ENCODE measurements at regions not wholly inside any gene's neighbourhood (a gene's known extent, or its start where the extent isn't known, plus 50 kb on each side); places are given as distances from the start of the nearest gene placed in this dataset.

DNA sequence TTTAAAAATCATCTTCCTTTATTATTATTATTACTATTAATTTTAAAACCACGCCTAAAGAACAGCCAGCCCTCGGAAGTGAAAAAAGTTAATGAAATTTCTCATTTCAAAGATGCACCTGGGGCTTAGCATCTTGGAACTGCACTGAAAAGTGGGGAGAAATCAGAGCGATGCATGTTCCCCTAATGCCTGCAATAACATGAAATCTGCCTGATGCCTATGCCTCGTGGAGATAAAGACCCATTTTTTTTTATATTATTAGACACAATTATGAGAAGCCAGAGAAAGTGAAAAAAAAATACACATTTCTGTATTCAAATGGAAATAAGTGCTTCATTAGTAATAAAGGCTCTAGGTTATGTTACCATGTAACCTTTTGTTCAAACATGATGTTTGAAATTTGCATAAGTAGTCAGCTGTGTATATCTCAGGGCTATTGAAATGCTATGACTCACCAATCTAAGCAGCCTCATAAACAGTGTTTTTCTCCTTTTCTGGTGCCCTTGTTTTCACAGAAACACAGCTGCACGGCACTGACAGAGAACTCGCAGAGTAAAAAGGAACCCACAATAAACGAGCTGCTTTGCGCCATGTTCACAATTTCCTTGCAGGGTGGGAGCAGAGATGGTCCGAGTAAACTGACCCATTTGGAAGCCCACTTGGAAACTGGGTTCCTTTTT is 175.8 kb upstream of the PRKCQ start:
- no peak overlapping the region for H3K27ac Mint-ChIP-seq
- no peak overlapping the region for H3K4me3 Mint-ChIP-seq
- no peak for ATAC-seq
- POLR2A ChIA-PET = no interaction called here
- DNase-seq = no peak
- peaks cover 0 to under 1% (median 0%) of the 10 kb centered on the region in 3 donors for H3K36me3 Mint-ChIP-seq
- peaks cover 0 to 12% (median 4%) of the 10 kb centered on the region in 9 donors for H3K9me3 Mint-ChIP-seq
- H3K4me1 Mint-ChIP-seq = no peaks in the 10 kb centered on the region
- peaks cover 16 to 39% (median 34%) of the 10 kb centered on the region in 5 donors for H3K27me3 Mint-ChIP-seq

DNA sequence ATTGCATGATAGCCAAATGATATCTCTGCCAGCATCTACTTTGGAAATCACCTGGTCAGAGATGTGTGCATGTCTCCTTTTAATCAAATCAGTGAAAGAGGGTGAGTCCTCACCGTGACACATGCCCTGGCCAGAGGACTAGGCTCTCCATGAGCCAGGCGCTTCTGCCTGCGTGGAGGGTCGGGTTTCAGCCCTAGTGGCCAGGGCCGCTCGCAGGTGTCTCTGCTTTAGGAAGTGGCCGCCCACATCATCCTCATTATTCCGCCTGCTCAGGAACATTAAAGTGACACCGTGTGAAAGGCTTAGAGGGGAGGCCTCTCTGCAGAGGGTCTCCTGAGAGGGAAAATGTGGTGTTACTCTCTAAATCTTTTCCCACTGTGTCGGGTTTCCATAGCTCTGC is 173.6 kb upstream of the PRKCQ start:
- H3K36me3 Mint-ChIP-seq = peaks cover 0 to 6% (median 0%) of the 10 kb centered on the region in 3 donors

GRCh38 chr10:6751363-6751762 is 171.3 kb upstream of the PRKCQ start:
- no peak for ATAC-seq
- peaks cover 11 to 27% (median 19%) of the 10 kb centered on the region in 5 donors for H3K27me3 Mint-ChIP-seq
- DNase-seq = no peak
- POLR2A ChIA-PET = no interaction called here
- no peaks in the 10 kb centered on the region for H3K4me1 Mint-ChIP-seq
- no peak overlapping the region for H3K4me3 Mint-ChIP-seq
- peaks cover 0 to 18% (median 8%) of the 10 kb centered on the region in 9 donors for H3K9me3 Mint-ChIP-seq
- H3K36me3 Mint-ChIP-seq = peaks cover 0 to 6% (median 0%) of the 10 kb centered on the region in 3 donors
- peak overlapping the region in 1 of 10 donors; percentile 4 for H3K27ac Mint-ChIP-seq

More for the DNA sequence above, 173.6 kb upstream of the PRKCQ start:
- Mint-ChIP-seq H3K27ac (no peak overlapping the region), H3K4me1 (no peaks in the 10 kb centered on the region), H3K27me3 (peaks cover 13 to 39% (median 32%) of the 10 kb centered on the region in 5 donors), H3K4me3 (no peak overlapping the region), H3K9me3 (peaks cover 0 to 12% (median 8%) of the 10 kb centered on the region in 9 donors)
- ATAC-seq (no peak), DNase-seq (no peak)
- POLR2A ChIA-PET = no interaction called here

DNA sequence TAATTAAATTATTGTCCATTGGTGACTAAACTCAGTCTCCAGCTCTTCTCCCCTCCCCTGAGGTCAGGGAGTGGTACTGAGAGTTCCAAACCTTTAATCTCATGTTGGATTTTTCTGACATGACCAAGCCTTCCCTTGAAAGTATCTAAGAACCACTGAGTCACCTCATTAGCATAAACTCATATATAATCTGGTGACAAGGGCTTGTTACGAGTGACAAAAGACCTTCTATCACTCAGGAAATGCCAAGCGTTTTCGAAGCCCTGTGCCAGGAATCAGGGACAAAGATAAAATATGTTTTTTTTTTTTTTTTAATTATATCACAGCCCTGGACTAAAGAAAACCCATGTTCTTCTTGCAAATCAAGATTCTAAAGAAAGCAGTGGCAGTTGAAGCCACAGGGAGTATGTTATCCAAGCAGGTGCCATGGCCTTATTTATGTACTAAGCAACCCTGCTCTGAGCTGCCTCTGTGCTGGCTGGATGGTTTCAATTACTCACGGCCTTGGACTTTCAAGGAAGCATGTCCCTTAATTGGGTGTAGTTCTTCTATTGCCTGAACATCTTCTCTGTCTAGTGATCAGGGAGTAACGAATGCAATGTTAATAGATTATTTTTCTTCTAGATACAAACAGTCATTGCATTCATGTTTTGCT is 169.0 kb upstream of the PRKCQ start:
- Mint-ChIP-seq H3K27ac (no peak overlapping the region), H3K27me3 (peaks cover 11 to 28% (median 15%) of the 10 kb centered on the region in 5 donors), H3K4me3 (no peak overlapping the region), H3K9me3 (peaks cover 0 to 18% (median 8%) of the 10 kb centered on the region in 9 donors), H3K36me3 (peaks cover 0 to 6% (median 0%) of the 10 kb centered on the region in 3 donors), H3K4me1 (no peaks in the 10 kb centered on the region)
- POLR2A ChIA-PET = no interaction called here
- ATAC-seq (no peak), DNase-seq (no peak)

DNA sequence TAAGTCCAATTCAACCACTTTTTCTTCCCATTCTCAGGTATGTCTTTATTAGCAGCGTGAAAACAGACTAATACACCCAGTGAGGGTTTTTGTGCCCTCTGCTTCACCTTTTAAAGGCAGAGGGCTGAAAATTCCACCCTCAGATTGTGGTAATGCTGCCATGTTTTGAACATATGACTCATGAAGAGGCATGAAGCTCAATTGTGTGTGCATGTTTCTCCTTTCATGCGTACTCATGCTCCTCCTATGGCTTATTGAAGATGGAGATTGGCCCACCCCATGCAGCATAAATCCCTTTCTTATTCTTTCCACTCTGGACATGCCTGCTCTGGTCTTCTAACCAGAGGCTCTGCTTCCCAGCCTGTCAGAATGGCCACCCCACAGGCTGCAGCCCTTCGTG is 168.0 kb upstream of the PRKCQ start:
- H3K4me1 Mint-ChIP-seq = no peaks in the 10 kb centered on the region
- peaks cover 0 to 18% (median 8%) of the 10 kb centered on the region in 9 donors for H3K9me3 Mint-ChIP-seq
- ATAC-seq (no peak), DNase-seq (no peak)
- H3K27ac Mint-ChIP-seq = no peak overlapping the region
- peaks cover 0 to 6% (median 0%) of the 10 kb centered on the region in 3 donors for H3K36me3 Mint-ChIP-seq
- peaks cover 9 to 29% (median 15%) of the 10 kb centered on the region in 5 donors for H3K27me3 Mint-ChIP-seq
- POLR2A ChIA-PET = no interaction called here
- H3K4me3 Mint-ChIP-seq = no peak overlapping the region

DNA sequence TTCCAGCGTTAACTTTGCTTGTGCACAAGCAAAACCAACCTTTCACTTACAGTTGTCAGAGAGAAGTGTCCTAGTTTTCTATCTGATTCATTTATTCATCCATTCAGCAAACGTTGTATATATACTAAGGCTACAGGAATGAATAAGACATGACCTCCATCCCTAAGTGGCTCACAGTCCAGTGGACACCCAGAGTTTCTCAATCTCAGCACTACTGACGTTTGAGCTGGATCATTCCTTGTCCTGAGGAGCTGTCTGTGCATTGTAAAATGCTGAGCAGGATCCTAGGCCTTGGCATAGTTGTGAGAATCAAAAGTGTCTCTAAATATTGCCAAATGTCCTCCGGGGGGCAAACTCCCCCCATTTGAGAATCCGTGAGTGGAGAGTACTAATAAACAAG is 166.7 kb upstream of the PRKCQ start:
- Mint-ChIP-seq H3K27me3 (peaks cover 9 to 32% (median 16%) of the 10 kb centered on the region in 5 donors), H3K27ac (no peak overlapping the region), H3K4me1 (no peaks in the 10 kb centered on the region), H3K9me3 (peaks cover 0 to 18% (median 8%) of the 10 kb centered on the region in 9 donors), H3K4me3 (no peak overlapping the region), H3K36me3 (peaks cover 0 to 6% (median 0%) of the 10 kb centered on the region in 3 donors)
- no peak for ATAC-seq
- no peak for DNase-seq
- POLR2A ChIA-PET = no interaction called here

DNA sequence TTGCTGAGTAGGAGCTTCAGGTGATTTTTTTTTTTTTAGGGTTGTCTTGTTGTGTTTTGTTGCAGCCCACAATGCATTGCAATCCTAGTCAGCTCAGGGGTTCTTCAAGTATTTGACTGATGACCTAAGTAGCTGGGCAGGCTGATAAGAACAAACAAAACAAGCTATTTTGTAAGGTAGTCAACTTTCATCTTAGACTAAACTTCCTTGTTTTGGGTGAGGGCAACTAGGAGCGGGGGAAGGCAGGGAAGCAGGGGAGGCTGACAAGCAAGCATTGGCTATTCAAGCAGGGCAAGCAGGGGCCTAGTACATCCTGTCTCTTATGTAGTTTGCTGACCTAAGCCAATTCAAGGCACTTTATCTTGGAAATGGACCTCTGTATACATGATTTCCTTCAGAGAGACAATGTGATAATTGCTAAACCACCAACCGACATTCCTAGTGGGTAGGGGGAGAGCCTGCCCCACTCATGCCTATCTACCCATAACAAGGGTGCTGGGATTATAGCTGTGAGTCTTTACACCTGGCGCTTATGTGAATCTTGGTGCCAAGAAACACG is 163.3 kb upstream of the PRKCQ start:
- no peak for ATAC-seq
- Mint-ChIP-seq H3K4me1 (peaks cover 0 to 2% (median 0%) of the 10 kb centered on the region in 4 donors), H3K27me3 (peaks cover 8 to 15% (median 12%) of the 10 kb centered on the region in 5 donors), H3K4me3 (no peak overlapping the region), H3K9me3 (peaks cover 0 to 5% (median 0%) of the 10 kb centered on the region in 9 donors), H3K27ac (no peak overlapping the region), H3K36me3 (no peaks in the 10 kb centered on the region)
- no peak for DNase-seq
- POLR2A ChIA-PET = no interaction called here

DNA sequence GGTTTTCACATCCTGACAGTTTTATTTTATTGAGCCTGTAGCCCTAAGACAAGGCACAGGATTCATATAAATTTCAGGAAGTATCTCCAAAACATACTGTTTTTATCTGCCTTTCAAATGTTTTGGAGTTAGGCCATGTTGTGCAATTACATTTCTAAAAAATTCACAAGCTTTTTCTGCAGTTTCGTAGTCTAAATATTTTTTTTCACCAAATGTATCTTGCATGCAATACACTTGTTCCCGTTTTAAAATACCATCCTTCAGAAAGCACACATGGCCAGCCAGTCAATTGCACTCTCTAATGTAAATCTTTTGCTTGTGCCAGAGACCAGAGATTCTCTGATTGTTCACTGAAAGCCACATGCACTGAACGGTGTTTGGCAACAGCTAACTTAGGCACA is 161.5 kb upstream of the PRKCQ start:
- ATAC-seq (no peak), DNase-seq (no peak)
- Mint-ChIP-seq H3K36me3 (no peaks in the 10 kb centered on the region), H3K27me3 (peaks cover 5 to 20% (median 8%) of the 10 kb centered on the region in 5 donors), H3K9me3 (no peaks in the 10 kb centered on the region), H3K4me1 (peaks cover 0 to 4% (median 0%) of the 10 kb centered on the region in 4 donors), H3K4me3 (no peak overlapping the region), H3K27ac (no peak overlapping the region)
- POLR2A ChIA-PET = no interaction called here

DNA sequence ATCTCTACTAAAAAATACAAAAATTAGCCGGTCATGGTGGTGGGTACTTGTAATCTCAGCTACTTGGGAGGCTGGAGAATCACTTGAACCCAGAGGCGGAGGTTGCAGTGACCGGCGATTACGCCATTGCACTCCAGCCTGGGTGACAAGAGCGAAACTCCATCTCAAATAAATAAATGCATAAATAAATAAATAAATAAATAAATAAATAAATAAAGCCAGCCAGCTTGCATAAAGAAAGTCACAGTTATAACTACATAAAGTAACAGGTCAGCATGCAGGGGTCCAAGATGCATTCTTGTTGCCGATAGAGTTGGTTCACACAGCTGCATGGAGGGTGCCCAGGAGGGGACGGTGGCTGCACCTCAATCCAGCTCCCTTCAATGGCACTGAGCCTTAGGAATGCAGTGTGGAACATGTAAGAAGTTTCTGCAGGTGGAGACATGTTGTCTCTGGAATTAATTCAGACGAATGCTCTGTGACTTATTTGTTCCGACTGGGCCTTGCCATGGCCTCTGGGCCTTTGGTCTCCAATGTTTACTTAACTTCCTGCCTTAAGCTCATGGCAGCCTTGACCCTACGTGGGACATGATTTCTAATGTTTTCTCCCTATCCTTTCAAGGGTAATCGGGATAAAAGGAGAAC is 159.6 kb upstream of the PRKCQ start:
- no peak for ATAC-seq
- Mint-ChIP-seq H3K4me3 (no peak overlapping the region), H3K36me3 (no peaks in the 10 kb centered on the region), H3K9me3 (no peaks in the 10 kb centered on the region), H3K4me1 (peaks cover 0 to 4% (median 0%) of the 10 kb centered on the region in 4 donors), H3K27me3 (peaks cover 20 to 33% (median 24%) of the 10 kb centered on the region in 5 donors), H3K27ac (no peak overlapping the region)
- POLR2A ChIA-PET = no interaction called here
- no peak for DNase-seq

DNA sequence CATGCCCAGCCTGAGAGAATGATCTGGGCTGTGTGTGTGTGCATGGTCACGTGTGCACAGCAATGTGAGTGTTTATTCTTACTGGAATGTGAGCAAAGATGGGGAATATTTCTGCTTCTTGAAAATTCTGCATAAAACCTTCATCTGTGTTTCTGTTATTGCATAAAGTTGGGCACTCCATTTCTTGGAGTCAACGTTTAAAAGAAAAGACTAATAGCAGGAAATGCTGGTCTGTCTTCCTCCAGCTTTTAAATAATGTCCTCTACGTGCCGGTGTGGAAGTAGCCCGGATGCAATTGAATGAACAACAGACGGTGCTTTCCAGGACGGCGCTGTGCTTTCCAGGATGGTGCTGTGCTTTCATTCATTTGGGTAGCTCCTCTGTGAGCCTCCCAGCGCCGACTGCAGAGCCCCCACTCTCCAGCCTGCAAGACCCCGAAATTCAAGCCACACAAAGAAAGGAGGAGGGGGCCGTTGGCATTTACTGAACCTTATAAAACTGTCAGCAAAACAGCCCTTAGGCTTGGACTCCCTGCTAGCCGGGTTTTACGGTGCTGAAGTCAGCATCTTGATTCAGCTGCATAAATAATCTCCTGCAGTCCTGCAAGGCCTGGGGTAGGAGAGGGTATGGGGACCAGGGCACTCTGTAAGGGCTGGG is 158.2 kb upstream of the PRKCQ start:
- Mint-ChIP-seq H3K27me3 (peaks cover 22 to 39% (median 30%) of the 10 kb centered on the region in 5 donors), H3K36me3 (no peaks in the 10 kb centered on the region), H3K9me3 (no peaks in the 10 kb centered on the region), H3K4me3 (peak overlapping the region in 1 of 10 donors; percentile 23), H3K27ac (no peak overlapping the region), H3K4me1 (peaks cover 0 to 4% (median 0%) of the 10 kb centered on the region in 4 donors)
- POLR2A ChIA-PET = no interaction called here
- DNase-seq (no peak), ATAC-seq (no peak)

DNA sequence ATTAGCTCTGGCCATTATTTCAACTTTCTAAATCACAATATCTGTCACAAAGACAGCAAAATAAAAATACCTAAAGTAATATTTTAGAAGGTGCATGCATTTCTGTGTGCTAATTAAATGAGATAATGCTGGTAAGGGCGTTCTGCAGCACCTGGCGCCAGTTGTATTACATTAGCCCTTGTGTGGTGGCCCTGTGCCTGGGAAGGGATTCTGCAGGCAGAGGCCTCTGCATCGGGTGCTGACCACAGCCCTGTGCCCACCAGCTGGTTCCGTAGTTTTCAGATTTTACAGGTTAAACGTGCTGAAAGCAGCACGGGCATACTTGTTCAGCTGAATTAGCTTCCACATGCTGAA is 157.7 kb upstream of the PRKCQ start:
- Mint-ChIP-seq H3K4me3 (no peak overlapping the region), H3K4me1 (peaks cover 0 to 4% (median 0%) of the 10 kb centered on the region in 4 donors), H3K9me3 (no peaks in the 10 kb centered on the region), H3K36me3 (no peaks in the 10 kb centered on the region), H3K27me3 (peaks cover 25 to 43% (median 32%) of the 10 kb centered on the region in 5 donors), H3K27ac (no peak overlapping the region)
- POLR2A ChIA-PET = no interaction called here
- no peak for ATAC-seq
- DNase-seq = no peak

DNA sequence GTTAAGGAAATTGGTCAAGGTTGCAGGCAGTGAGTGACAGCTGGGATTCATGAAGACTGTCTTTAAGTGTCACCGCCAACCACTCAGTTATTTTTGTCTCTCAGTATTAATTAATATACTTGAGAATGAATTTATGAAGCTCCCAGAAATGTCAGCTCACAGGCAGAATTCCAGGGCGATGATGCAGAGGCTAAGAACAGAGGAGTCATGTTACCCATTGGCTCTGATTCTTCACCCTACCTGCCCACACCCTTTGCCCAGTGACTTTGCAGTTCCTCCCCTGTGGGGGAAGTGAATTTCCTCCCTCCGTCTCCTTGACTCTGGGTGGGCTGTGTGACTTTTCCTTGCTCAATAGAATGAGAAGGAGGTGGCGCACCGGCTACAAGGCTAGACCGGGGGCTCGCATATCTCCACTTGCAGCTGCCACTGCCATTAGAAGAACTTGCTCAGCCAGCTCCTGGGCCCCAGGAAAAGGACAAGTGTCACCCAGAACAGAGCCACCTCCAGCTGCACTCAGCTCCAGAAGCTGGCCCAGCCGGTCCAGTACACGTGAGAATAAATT is 157.1 kb upstream of the PRKCQ start:
- Mint-ChIP-seq H3K4me3 (no peak overlapping the region), H3K27ac (no peak overlapping the region), H3K4me1 (peaks cover 0 to 4% (median 0%) of the 10 kb centered on the region in 4 donors), H3K27me3 (peaks cover 24 to 44% (median 34%) of the 10 kb centered on the region in 5 donors), H3K9me3 (no peaks in the 10 kb centered on the region), H3K36me3 (no peaks in the 10 kb centered on the region)
- POLR2A ChIA-PET = no interaction called here
- ATAC-seq (no peak), DNase-seq (no peak)

Measured in naive thymus-derived CD8-positive, alpha-beta T cell (primary cell).